ENCODE measurements at regions not wholly inside any gene's neighbourhood (a gene's known extent, or its start where the extent isn't known, plus 50 kb on each side); places are given as distances from the start of the nearest gene placed in this dataset.
"Not testable (repeated sequence)": the region's sequence is repeated elsewhere in the genome, so short reads cannot be mapped to it uniquely, and the experiment has no call there.

DNA sequence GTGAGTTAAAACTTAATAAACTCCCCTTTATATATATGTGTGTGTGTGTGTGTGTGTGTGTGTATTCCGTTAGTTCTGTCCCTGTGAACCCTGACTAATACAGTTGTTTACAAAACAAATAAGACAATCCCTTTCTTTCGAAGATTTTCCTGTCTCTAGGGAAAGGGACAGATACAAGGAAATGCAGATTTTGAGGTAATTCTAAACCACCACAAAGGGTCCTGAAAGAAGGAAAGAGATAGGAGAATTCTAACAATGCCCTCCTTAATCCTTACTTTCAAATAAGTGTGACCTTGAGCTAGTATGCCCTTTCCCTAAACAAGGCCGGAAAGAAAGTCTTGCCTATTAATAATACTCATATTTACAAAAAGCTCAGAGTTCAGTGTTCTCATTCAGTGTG, 164.8 kb upstream of the COL11A1 start:
- H3K27me3 ChIP-seq (ENCODE audit: insufficient read depth, low read length) = no peaks in the 10 kb centered on the region
- H4K8ac ChIP-seq (ENCODE audit: low read depth, low read length) = no peak overlapping the region
- H3K27ac ChIP-seq (ENCODE audit: low read depth, low read length) = no peak overlapping the region
- H3K23ac ChIP-seq (ENCODE audit: low read length) = no peak overlapping the region
- H3K9ac ChIP-seq (ENCODE audit: low read length) = no peak overlapping the region
- no CpG with 5 or more reads among the region's 3 CpGs for WGBS (ENCODE audit: extremely low coverage, insufficient coverage, insufficient read length)
- no peak overlapping the region for H4K12ac ChIP-seq (ENCODE audit: low read depth, low read length)
- no peaks in the 10 kb centered on the region for H3K36me3 ChIP-seq (ENCODE audit: control insufficient read depth in 1 of 2, insufficient read depth in 2 of 2, low read length in 2 of 2)
- no peak overlapping the region for H2BK120ac ChIP-seq (ENCODE audit: insufficient read depth, low read length, poor library complexity)
- H2AK5ac ChIP-seq (ENCODE audit: low read length) = no peak overlapping the region
- H3K18ac ChIP-seq (ENCODE audit: low read length) = no peak overlapping the region
- no peak overlapping the region for H2BK5ac ChIP-seq (ENCODE audit: low read depth, low read length, poor library complexity)
- no peak overlapping the region for H3K14ac ChIP-seq (ENCODE audit: low read length)
- H3K79me2 ChIP-seq (ENCODE audit: control insufficient read depth, insufficient read depth, low read length, poor library complexity) = no peaks in the 10 kb centered on the region
- H2BK12ac ChIP-seq (ENCODE audit: low read length) = no peak overlapping the region
- no peak overlapping the region for H2AFZ ChIP-seq (ENCODE audit: insufficient read depth, low read length, poor library complexity)
- H3K4me2 ChIP-seq (ENCODE audit: low read length) = no peak overlapping the region
- no peak overlapping the region for H4K91ac ChIP-seq (ENCODE audit: low read depth, low read length)
- H3K4me3 ChIP-seq (ENCODE audit: low read depth, low read length) = no peak overlapping the region
- H3K79me1 ChIP-seq (ENCODE audit: low read length) = no peaks in the 10 kb centered on the region
- H3K4me1 ChIP-seq (ENCODE audit: control insufficient read depth in 1 of 2, insufficient read depth in 2 of 2, low read length in 2 of 2) = no peaks in the 10 kb centered on the region
- no peaks in the 10 kb centered on the region for H3K9me3 ChIP-seq (ENCODE audit: insufficient read depth, low read depth, low read length)
- no peak for DNase-seq
- H3K4ac ChIP-seq (ENCODE audit: low read depth, low read length) = no peak overlapping the region

DNA sequence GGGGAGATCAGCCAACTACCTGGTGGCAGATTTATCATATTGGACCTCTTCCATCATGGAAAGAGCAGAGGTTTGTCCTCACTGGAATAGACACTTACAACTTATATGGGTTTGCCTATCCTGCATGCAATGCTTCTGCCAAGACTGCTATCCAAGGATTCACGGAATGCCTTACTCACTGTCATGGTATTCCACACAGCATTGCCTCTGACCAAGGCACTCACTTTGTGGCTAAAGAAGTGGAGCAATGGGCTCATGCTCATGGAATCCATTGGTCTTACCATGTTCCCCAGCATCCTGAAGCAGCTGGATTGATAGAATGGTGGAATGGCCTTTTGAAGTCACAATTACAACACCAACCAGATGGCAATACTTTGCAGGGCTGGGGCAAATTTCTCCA, 163.1 kb upstream of the COL11A1 start:
- H3K9ac ChIP-seq (ENCODE audit: low read length); H2BK120ac ChIP-seq (ENCODE audit: insufficient read depth, low read length, poor library complexity); H2AFZ ChIP-seq (ENCODE audit: insufficient read depth, low read length, poor library complexity); H4K12ac ChIP-seq (ENCODE audit: low read depth, low read length); H3K27me3 ChIP-seq (ENCODE audit: insufficient read depth, low read length); H3K18ac ChIP-seq (ENCODE audit: low read length); H3K4me1 ChIP-seq (ENCODE audit: control insufficient read depth in 1 of 2, insufficient read depth in 2 of 2, low read length in 2 of 2); H3K36me3 ChIP-seq (ENCODE audit: control insufficient read depth in 1 of 2, insufficient read depth in 2 of 2, low read length in 2 of 2); H3K4me2 ChIP-seq (ENCODE audit: low read length); H3K4ac ChIP-seq (ENCODE audit: low read depth, low read length); H2AK5ac ChIP-seq (ENCODE audit: low read length); H3K23ac ChIP-seq (ENCODE audit: low read length); H3K14ac ChIP-seq (ENCODE audit: low read length); H4K8ac ChIP-seq (ENCODE audit: low read depth, low read length); H2BK12ac ChIP-seq (ENCODE audit: low read length); H3K27ac ChIP-seq (ENCODE audit: low read depth, low read length); H3K79me1 ChIP-seq (ENCODE audit: low read length); H3K79me2 ChIP-seq (ENCODE audit: control insufficient read depth, insufficient read depth, low read length, poor library complexity); H2BK5ac ChIP-seq (ENCODE audit: low read depth, low read length, poor library complexity); H3K9me3 ChIP-seq (ENCODE audit: insufficient read depth, low read depth, low read length); H3K4me3 ChIP-seq (ENCODE audit: low read depth, low read length); H4K91ac ChIP-seq (ENCODE audit: low read depth, low read length): not testable (repeated sequence)
- no CpG with 5 or more reads among the region's 1 CpG for WGBS (ENCODE audit: extremely low coverage, insufficient coverage, insufficient read length)
- DNase-seq = peak; percentile 80 to 92

DNA sequence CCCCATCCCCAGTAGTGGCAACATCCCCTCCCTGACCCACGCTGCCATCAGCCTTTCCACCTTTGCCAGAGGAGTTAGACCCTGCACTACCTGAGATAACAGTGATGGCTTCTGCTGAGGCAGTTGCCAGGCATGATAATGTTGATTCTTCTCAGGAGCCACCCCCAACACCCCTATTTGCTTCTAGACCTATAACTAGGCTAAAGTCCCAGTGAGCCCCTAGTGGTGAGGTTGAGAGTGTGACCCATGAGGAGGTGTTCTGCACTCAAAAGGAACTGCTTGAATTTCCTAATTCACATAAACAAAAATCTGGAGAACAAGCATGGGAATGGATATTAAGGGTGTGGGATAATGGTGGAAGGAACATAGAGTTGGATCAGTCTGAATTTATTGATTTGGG, 159.6 kb upstream of the COL11A1 start:
- no peak overlapping the region for H3K4ac ChIP-seq (ENCODE audit: low read depth, low read length)
- H3K9ac ChIP-seq (ENCODE audit: low read length) = no peak overlapping the region
- no peaks in the 10 kb centered on the region for H3K36me3 ChIP-seq (ENCODE audit: control insufficient read depth in 1 of 2, insufficient read depth in 2 of 2, low read length in 2 of 2)
- no peak overlapping the region for H4K8ac ChIP-seq (ENCODE audit: low read depth, low read length)
- H3K23ac ChIP-seq (ENCODE audit: low read length) = no peak overlapping the region
- no peak overlapping the region for H4K91ac ChIP-seq (ENCODE audit: low read depth, low read length)
- no peak overlapping the region for H3K27ac ChIP-seq (ENCODE audit: low read depth, low read length)
- H3K79me1 ChIP-seq (ENCODE audit: low read length) = no peaks in the 10 kb centered on the region
- H3K9me3 ChIP-seq (ENCODE audit: insufficient read depth, low read depth, low read length) = no peaks in the 10 kb centered on the region
- no peak overlapping the region for H2AK5ac ChIP-seq (ENCODE audit: low read length)
- no peak overlapping the region for H2BK120ac ChIP-seq (ENCODE audit: insufficient read depth, low read length, poor library complexity)
- H3K18ac ChIP-seq (ENCODE audit: low read length) = no peak overlapping the region
- H2BK5ac ChIP-seq (ENCODE audit: low read depth, low read length, poor library complexity) = no peak overlapping the region
- no peaks in the 10 kb centered on the region for H3K27me3 ChIP-seq (ENCODE audit: insufficient read depth, low read length)
- H3K4me2 ChIP-seq (ENCODE audit: low read length) = no peak overlapping the region
- H2AFZ ChIP-seq (ENCODE audit: insufficient read depth, low read length, poor library complexity) = no peak overlapping the region
- no CpG with 5 or more reads among the region's 1 CpG for WGBS (ENCODE audit: extremely low coverage, insufficient coverage, insufficient read length)
- no peaks in the 10 kb centered on the region for H3K79me2 ChIP-seq (ENCODE audit: control insufficient read depth, insufficient read depth, low read length, poor library complexity)
- H3K4me3 ChIP-seq (ENCODE audit: low read depth, low read length) = no peak overlapping the region
- no peaks in the 10 kb centered on the region for H3K4me1 ChIP-seq (ENCODE audit: control insufficient read depth in 1 of 2, insufficient read depth in 2 of 2, low read length in 2 of 2)
- no peak overlapping the region for H4K12ac ChIP-seq (ENCODE audit: low read depth, low read length)
- no peak overlapping the region for H2BK12ac ChIP-seq (ENCODE audit: low read length)
- no peak for DNase-seq
- no peak overlapping the region for H3K14ac ChIP-seq (ENCODE audit: low read length)

DNA sequence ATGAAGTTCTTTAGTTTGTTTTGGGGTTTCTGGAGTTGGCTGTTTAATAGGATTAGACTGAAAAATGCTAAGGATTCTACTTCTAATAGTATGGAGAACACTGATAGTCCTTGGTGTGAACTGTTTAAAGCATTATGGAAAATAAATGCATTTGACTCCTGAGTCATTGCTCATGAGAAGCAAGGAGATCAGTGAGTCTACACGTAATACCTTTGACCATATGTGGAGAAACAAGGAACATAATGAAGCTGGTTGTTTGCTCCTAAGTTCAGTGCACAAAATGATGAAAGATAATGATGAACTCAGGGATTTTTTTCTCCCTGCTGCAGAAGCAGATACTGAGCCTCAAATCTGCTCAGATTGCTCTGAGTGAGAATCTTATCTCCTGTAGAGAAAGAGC, 158.9 kb upstream of the COL11A1 start:
- H3K14ac ChIP-seq (ENCODE audit: low read length) = no peak overlapping the region
- H2BK12ac ChIP-seq (ENCODE audit: low read length) = no peak overlapping the region
- H3K27ac ChIP-seq (ENCODE audit: low read depth, low read length) = no peak overlapping the region
- H2AFZ ChIP-seq (ENCODE audit: insufficient read depth, low read length, poor library complexity) = no peak overlapping the region
- H3K18ac ChIP-seq (ENCODE audit: low read length) = no peak overlapping the region
- H3K4me1 ChIP-seq (ENCODE audit: control insufficient read depth in 1 of 2, insufficient read depth in 2 of 2, low read length in 2 of 2) = no peaks in the 10 kb centered on the region
- no peaks in the 10 kb centered on the region for H3K27me3 ChIP-seq (ENCODE audit: insufficient read depth, low read length)
- no peak overlapping the region for H4K12ac ChIP-seq (ENCODE audit: low read depth, low read length)
- H2AK5ac ChIP-seq (ENCODE audit: low read length) = no peak overlapping the region
- H3K4me3 ChIP-seq (ENCODE audit: low read depth, low read length) = no peak overlapping the region
- no peak overlapping the region for H3K4ac ChIP-seq (ENCODE audit: low read depth, low read length)
- H4K8ac ChIP-seq (ENCODE audit: low read depth, low read length) = no peak overlapping the region
- H3K79me1 ChIP-seq (ENCODE audit: low read length) = no peaks in the 10 kb centered on the region
- H3K9ac ChIP-seq (ENCODE audit: low read length) = no peak overlapping the region
- no CpG with 5 or more reads among the region's 1 CpG for WGBS (ENCODE audit: extremely low coverage, insufficient coverage, insufficient read length)
- no peaks in the 10 kb centered on the region for H3K36me3 ChIP-seq (ENCODE audit: control insufficient read depth in 1 of 2, insufficient read depth in 2 of 2, low read length in 2 of 2)
- no peaks in the 10 kb centered on the region for H3K79me2 ChIP-seq (ENCODE audit: control insufficient read depth, insufficient read depth, low read length, poor library complexity)
- no peak overlapping the region for H2BK120ac ChIP-seq (ENCODE audit: insufficient read depth, low read length, poor library complexity)
- no peak overlapping the region for H3K23ac ChIP-seq (ENCODE audit: low read length)
- H4K91ac ChIP-seq (ENCODE audit: low read depth, low read length) = no peak overlapping the region
- no peak for DNase-seq
- H3K4me2 ChIP-seq (ENCODE audit: low read length) = no peak overlapping the region
- no peak overlapping the region for H2BK5ac ChIP-seq (ENCODE audit: low read depth, low read length, poor library complexity)
- H3K9me3 ChIP-seq (ENCODE audit: insufficient read depth, low read depth, low read length) = no peaks in the 10 kb centered on the region

DNA sequence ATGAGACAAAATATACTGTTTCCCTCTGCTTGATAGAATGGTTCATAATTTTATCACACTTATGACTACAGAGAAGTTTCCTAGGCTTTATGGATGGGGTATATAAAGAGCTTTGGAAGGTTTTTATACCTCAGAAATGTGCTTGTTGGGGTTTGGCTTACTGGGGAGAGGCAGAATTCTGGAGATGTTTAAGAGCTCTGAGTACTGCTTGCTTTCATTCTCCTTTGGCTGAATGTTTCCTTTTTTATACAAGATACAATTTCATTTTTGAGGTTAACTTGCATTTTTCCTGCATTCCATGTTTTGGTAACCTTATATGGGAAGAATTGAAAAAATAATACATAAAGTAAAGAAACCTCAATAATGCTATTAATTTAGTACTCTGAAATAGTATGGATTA, 157.7 kb upstream of the COL11A1 start:
- H3K4ac ChIP-seq (ENCODE audit: low read depth, low read length) = no peak overlapping the region
- no peak overlapping the region for H3K18ac ChIP-seq (ENCODE audit: low read length)
- no peak overlapping the region for H3K4me3 ChIP-seq (ENCODE audit: low read depth, low read length)
- H4K12ac ChIP-seq (ENCODE audit: low read depth, low read length) = no peak overlapping the region
- H4K91ac ChIP-seq (ENCODE audit: low read depth, low read length) = no peak overlapping the region
- H2BK12ac ChIP-seq (ENCODE audit: low read length) = no peak overlapping the region
- H3K27ac ChIP-seq (ENCODE audit: low read depth, low read length) = no peak overlapping the region
- no peak overlapping the region for H3K14ac ChIP-seq (ENCODE audit: low read length)
- no peak for DNase-seq
- H3K36me3 ChIP-seq (ENCODE audit: control insufficient read depth in 1 of 2, insufficient read depth in 2 of 2, low read length in 2 of 2) = no peaks in the 10 kb centered on the region
- no peak overlapping the region for H2BK5ac ChIP-seq (ENCODE audit: low read depth, low read length, poor library complexity)
- H3K9ac ChIP-seq (ENCODE audit: low read length) = no peak overlapping the region
- no peak overlapping the region for H3K4me2 ChIP-seq (ENCODE audit: low read length)
- no peaks in the 10 kb centered on the region for H3K79me2 ChIP-seq (ENCODE audit: control insufficient read depth, insufficient read depth, low read length, poor library complexity)
- H2BK120ac ChIP-seq (ENCODE audit: insufficient read depth, low read length, poor library complexity) = no peak overlapping the region
- no peaks in the 10 kb centered on the region for H3K79me1 ChIP-seq (ENCODE audit: low read length)
- no peaks in the 10 kb centered on the region for H3K4me1 ChIP-seq (ENCODE audit: control insufficient read depth in 1 of 2, insufficient read depth in 2 of 2, low read length in 2 of 2)
- no peak overlapping the region for H2AK5ac ChIP-seq (ENCODE audit: low read length)
- no peaks in the 10 kb centered on the region for H3K27me3 ChIP-seq (ENCODE audit: insufficient read depth, low read length)
- no peak overlapping the region for H2AFZ ChIP-seq (ENCODE audit: insufficient read depth, low read length, poor library complexity)
- H3K9me3 ChIP-seq (ENCODE audit: insufficient read depth, low read depth, low read length) = no peaks in the 10 kb centered on the region
- H4K8ac ChIP-seq (ENCODE audit: low read depth, low read length) = no peak overlapping the region
- no peak overlapping the region for H3K23ac ChIP-seq (ENCODE audit: low read length)

Measured in trophoblast cell (in vitro differentiated cells and primary cell).